ENCODE measurements at regions not wholly inside any gene's neighbourhood (a gene's known extent, or its start where the extent isn't known, plus 50 kb on each side); places are given as distances from the start of the nearest gene placed in this dataset.

GRCh38 chr3:188021041-188021440 is 132.9 kb upstream of the LPP start:
- ATAC-seq (no peak), DNase-seq (ENCODE audit: low spot score) (no peak)
- Mint-ChIP-seq H3K4me3 (no peak overlapping the region), H3K36me3 (no peaks in the 10 kb centered on the region), H3K9me3 (peaks cover 7% of the 10 kb centered on the region), H3K27me3 (ENCODE audit: low read depth) (no peaks in the 10 kb centered on the region), H3K27ac (no peak overlapping the region), H3K4me1 (peaks cover 6% of the 10 kb centered on the region; the same call in 1 of the 2 replicates)
- TF ChIP-seq ZNF671 (CRISPR knock-in tag; IDR thresholded peaks at IDR 0.05) (no peak), ZNF423 (CRISPR knock-in tag; IDR thresholded peaks at IDR 0.05) (no peak), HMGA2 (CRISPR knock-in tag; IDR thresholded peaks at IDR 0.05) (no peak), ZNF396 (CRISPR knock-in tag; IDR thresholded peaks at IDR 0.05; ENCODE audit: borderline replicate concordance) (no peak), NFYB (CRISPR knock-in tag; conservative IDR thresholded peaks at IDR 0.05; ENCODE audit: low read depth) (no peak), CTCF (IDR thresholded peaks at IDR 0.05) (no peak), OVOL2 (CRISPR knock-in tag; IDR thresholded peaks at IDR 0.05; ENCODE audit: borderline replicate concordance) (no peak), PRRX2 (CRISPR knock-in tag; IDR thresholded peaks at IDR 0.05) (no peak), NR3C1 (CRISPR knock-in tag; conservative IDR thresholded peaks at IDR 0.05; ENCODE audit: low read depth) (no peak), ZNF532 (CRISPR knock-in tag; IDR thresholded peaks at IDR 0.05; ENCODE audit: borderline replicate concordance) (no peak), CREB1 (CRISPR knock-in tag; IDR thresholded peaks at IDR 0.05) (no peak), ZNF425 (CRISPR knock-in tag; conservative IDR thresholded peaks at IDR 0.05) (no peak), PREB (CRISPR knock-in tag; IDR thresholded peaks at IDR 0.05; ENCODE audit: borderline replicate concordance) (no peak)
- TF ChIP-seq, protein P1, sequence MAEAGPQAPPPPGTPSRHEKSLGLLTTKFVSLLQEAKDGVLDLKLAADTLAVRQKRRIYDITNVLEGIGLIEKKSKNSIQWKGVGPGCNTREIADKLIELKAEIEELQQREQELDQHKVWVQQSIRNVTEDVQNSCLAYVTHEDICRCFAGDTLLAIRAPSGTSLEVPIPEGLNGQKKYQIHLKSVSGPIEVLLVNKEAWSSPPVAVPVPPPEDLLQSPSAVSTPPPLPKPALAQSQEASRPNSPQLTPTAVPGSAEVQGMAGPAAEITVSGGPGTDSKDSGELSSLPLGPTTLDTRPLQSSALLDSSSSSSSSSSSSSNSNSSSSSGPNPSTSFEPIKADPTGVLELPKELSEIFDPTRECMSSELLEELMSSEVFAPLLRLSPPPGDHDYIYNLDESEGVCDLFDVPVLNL (CRISPR knock-in tag; IDR thresholded peaks at IDR 0.05; ENCODE audit: borderline replicate concordance, low read depth): no peak
- TF ChIP-seq, protein P2, sequence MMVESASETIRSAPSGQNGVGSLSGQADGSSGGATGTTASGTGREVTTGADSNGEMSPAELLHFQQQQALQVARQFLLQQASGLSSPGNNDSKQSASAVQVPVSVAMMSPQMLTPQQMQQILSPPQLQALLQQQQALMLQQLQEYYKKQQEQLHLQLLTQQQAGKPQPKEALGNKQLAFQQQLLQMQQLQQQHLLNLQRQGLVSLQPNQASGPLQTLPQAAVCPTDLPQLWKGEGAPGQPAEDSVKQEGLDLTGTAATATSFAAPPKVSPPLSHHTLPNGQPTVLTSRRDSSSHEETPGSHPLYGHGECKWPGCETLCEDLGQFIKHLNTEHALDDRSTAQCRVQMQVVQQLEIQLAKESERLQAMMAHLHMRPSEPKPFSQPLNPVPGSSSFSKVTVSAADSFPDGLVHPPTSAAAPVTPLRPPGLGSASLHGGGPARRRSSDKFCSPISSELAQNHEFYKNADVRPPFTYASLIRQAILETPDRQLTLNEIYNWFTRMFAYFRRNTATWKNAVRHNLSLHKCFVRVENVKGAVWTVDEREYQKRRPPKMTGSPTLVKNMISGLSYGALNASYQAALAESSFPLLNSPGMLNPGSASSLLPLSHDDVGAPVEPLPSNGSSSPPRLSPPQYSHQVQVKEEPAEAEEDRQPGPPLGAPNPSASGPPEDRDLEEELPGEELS (CRISPR knock-in tag; IDR thresholded peaks at IDR 0.05): no peak
- POLR2A ChIA-PET: no interaction called here
- CTCF ChIA-PET: no interaction called here

Measured in WTC11 (cell line).